SK-N-SH (cell line): ENCODE measurements at regions not wholly inside any gene's neighbourhood (a gene's known extent, or its start where the extent isn't known, plus 50 kb on each side); places are given as distances from the start of the nearest gene placed in this dataset.

Experiments
- FOXJ3 ChIP-seq: sonication (generic); formaldehyde crosslinking; IDR thresholded peaks from 2 replicates; pipeline ENCODE4 v1.5.1; 2020; ENCODE audit warnings: mild to moderate bottlenecking, missing genetic modification reagents
- SIN3A ChIP-seq: IDR thresholded peaks from 2 replicates; pipeline ENCODE4 v1.6.1; 2012; ENCODE audit warnings: low read depth, mild to moderate bottlenecking, low read length, moderate library complexity, borderline replicate concordance
- TF ChIP-seq, protein P1 (sequence below): fragments of 200-600 bp; sonication (generic); IDR thresholded peaks from 2 replicates; pipeline ENCODE4 v1.6.1; 2017; ENCODE audit warnings: antibody characterized with exemption, mild to moderate bottlenecking, moderate library complexity

DNA sequence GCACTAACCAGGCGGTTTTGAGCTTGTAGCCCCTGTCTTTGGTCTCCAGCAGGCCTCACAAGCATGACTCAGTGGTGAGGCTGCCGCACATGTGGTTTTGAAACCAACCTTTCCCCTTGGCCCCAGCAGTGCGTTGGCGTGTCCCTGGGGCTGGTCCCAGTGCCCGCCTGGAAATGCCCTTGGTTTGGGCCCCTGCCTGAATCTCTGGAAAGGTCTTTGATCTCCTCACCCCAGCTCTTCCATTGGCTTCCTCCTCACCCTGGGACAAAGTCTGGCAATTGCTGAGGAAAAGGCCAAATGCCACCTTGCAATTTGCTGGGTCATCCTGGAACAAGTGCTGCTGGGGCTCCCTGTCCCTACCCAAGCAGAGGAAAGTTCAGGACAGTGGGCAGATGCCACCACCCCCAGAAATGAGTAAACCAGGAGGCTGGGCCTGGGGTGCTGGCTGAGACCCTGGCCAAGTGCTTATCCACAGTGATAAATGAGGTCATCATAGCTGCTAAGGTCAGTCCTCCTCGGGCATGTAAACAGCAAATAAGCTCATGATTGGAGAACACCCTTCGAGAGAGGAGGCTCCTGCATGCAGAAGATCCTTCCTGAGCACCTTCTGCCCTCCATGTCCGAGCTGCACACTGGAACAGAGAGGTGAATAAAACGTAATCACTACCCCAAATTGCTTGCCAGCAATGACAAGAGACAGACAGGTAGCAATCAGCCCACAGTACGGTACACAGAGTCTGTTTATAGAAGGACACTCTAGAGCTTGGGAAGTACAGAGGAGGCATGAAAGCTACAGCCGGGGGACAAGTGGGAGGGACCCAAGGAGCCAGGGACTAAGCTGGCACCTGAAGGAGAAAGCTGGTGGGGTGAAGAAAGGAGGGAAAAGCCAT lies 98.9 kb upstream of the CPEB4 start:
- no peak for TF ChIP-seq SIN3A
- TF ChIP-seq, protein P1, sequence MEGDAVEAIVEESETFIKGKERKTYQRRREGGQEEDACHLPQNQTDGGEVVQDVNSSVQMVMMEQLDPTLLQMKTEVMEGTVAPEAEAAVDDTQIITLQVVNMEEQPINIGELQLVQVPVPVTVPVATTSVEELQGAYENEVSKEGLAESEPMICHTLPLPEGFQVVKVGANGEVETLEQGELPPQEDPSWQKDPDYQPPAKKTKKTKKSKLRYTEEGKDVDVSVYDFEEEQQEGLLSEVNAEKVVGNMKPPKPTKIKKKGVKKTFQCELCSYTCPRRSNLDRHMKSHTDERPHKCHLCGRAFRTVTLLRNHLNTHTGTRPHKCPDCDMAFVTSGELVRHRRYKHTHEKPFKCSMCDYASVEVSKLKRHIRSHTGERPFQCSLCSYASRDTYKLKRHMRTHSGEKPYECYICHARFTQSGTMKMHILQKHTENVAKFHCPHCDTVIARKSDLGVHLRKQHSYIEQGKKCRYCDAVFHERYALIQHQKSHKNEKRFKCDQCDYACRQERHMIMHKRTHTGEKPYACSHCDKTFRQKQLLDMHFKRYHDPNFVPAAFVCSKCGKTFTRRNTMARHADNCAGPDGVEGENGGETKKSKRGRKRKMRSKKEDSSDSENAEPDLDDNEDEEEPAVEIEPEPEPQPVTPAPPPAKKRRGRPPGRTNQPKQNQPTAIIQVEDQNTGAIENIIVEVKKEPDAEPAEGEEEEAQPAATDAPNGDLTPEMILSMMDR: no peak
- no peak for TF ChIP-seq FOXJ3 (CRISPR knock-in tag)
